ENCODE measurements at regions not wholly inside any gene's neighbourhood (a gene's known extent, or its start where the extent isn't known, plus 50 kb on each side); places are given as distances from the start of the nearest gene placed in this dataset.

GRCh38 chr11:127223633-127224032, 223.1 kb upstream of the KIRREL3 start:
- H3K9me2 ChIP-seq (replicated peaks; ENCODE audit: control insufficient read depth, low read length): no peaks in the 10 kb centered on the region
- no peaks in the 10 kb centered on the region for H4K20me1 ChIP-seq (ENCODE audit: control insufficient read depth, insufficient read depth, low read depth, low read length)
- no peaks in the 10 kb centered on the region for H3K79me2 ChIP-seq (ENCODE audit: control insufficient read depth, low read length)
- H3K9me3 ChIP-seq (ENCODE audit: control insufficient read depth, insufficient read depth, low read length): no peaks in the 10 kb centered on the region
- H3F3A ChIP-seq (ENCODE audit: control insufficient read depth, insufficient read depth): no peaks in the 10 kb centered on the region
- no peaks in the 10 kb centered on the region for H3K4me1 ChIP-seq (ENCODE audit: control insufficient read depth, low read length)
- no peak overlapping the region for H3K27ac ChIP-seq (ENCODE audit: low read depth, low read length)
- no peak overlapping the region for H3K4me2 ChIP-seq (ENCODE audit: low read length)
- H3K4me3 ChIP-seq (ENCODE audit: low read length): no peak overlapping the region
- TF ChIP-seq EZH2phosphoT487 (IDR thresholded peaks at IDR 0.05; ENCODE audit: borderline replicate concordance, low read length) (no peak), CTCF (IDR thresholded peaks at IDR 0.05; ENCODE audit: low read depth, low read length, poor library complexity, severe bottlenecking) (no peak)
- no peaks in the 10 kb centered on the region for H3K36me3 ChIP-seq (ENCODE audit: control insufficient read depth, low read length)
- no peaks in the 10 kb centered on the region for H3K27me3 ChIP-seq (ENCODE audit: control insufficient read depth, low read length)

GRCh38 chr11:127223026-127223425, 222.5 kb upstream of the KIRREL3 start:
- no peaks in the 10 kb centered on the region for H4K20me1 ChIP-seq (ENCODE audit: control insufficient read depth, insufficient read depth, low read depth, low read length)

GRCh38 chr11:127219704-127220103, 219.1 kb upstream of the KIRREL3 start:
- no peaks in the 10 kb centered on the region for H3K4me1 ChIP-seq (ENCODE audit: control insufficient read depth, low read length)
- H3F3A ChIP-seq (ENCODE audit: control insufficient read depth, insufficient read depth): no peaks in the 10 kb centered on the region
- H3K27ac ChIP-seq (ENCODE audit: low read depth, low read length): no peak overlapping the region
- H3K79me2 ChIP-seq (ENCODE audit: control insufficient read depth, low read length): no peaks in the 10 kb centered on the region
- H3K4me3 ChIP-seq (ENCODE audit: low read length): no peak overlapping the region
- no peaks in the 10 kb centered on the region for H4K20me1 ChIP-seq (ENCODE audit: control insufficient read depth, insufficient read depth, low read depth, low read length)
- no peaks in the 10 kb centered on the region for H3K27me3 ChIP-seq (ENCODE audit: control insufficient read depth, low read length)
- H3K36me3 ChIP-seq (ENCODE audit: control insufficient read depth, low read length): no peaks in the 10 kb centered on the region
- no peaks in the 10 kb centered on the region for H3K9me3 ChIP-seq (ENCODE audit: control insufficient read depth, insufficient read depth, low read length)
- no peaks in the 10 kb centered on the region for H3K9me2 ChIP-seq (replicated peaks; ENCODE audit: control insufficient read depth, low read length)
- no peak overlapping the region for H3K4me2 ChIP-seq (ENCODE audit: low read length)
- TF ChIP-seq CTCF (IDR thresholded peaks at IDR 0.05; ENCODE audit: low read depth, low read length, poor library complexity, severe bottlenecking) (no peak), EZH2phosphoT487 (IDR thresholded peaks at IDR 0.05; ENCODE audit: borderline replicate concordance, low read length) (no peak)

More at GRCh38 chr11:127223026-127223425, 222.5 kb upstream of the KIRREL3 start:
- Histone ChIP-seq H3K4me1 (ENCODE audit: control insufficient read depth, low read length) (no peaks in the 10 kb centered on the region), H3K36me3 (ENCODE audit: control insufficient read depth, low read length) (no peaks in the 10 kb centered on the region), H3K79me2 (ENCODE audit: control insufficient read depth, low read length) (no peaks in the 10 kb centered on the region), H3K9me3 (ENCODE audit: control insufficient read depth, insufficient read depth, low read length) (no peaks in the 10 kb centered on the region), H3K27me3 (ENCODE audit: control insufficient read depth, low read length) (no peaks in the 10 kb centered on the region), H3K4me3 (ENCODE audit: low read length) (no peak overlapping the region), H3F3A (ENCODE audit: control insufficient read depth, insufficient read depth) (no peaks in the 10 kb centered on the region), H3K4me2 (ENCODE audit: low read length) (no peak overlapping the region), H3K9me2 (replicated peaks; ENCODE audit: control insufficient read depth, low read length) (no peaks in the 10 kb centered on the region), H3K27ac (ENCODE audit: low read depth, low read length) (no peak overlapping the region)
- no peak for TF ChIP-seq CTCF (IDR thresholded peaks at IDR 0.05; ENCODE audit: low read depth, low read length, poor library complexity, severe bottlenecking)
- TF ChIP-seq EZH2phosphoT487 (IDR thresholded peaks at IDR 0.05; ENCODE audit: borderline replicate concordance, low read length): no peak

GRCh38 chr11:127218275-127218608, 217.7 kb upstream of the KIRREL3 start:
- Histone ChIP-seq H3K4me1 (ENCODE audit: control insufficient read depth, low read length) (no peaks in the 10 kb centered on the region), H3K9me3 (ENCODE audit: control insufficient read depth, insufficient read depth, low read length) (no peaks in the 10 kb centered on the region), H3F3A (ENCODE audit: control insufficient read depth, insufficient read depth) (no peaks in the 10 kb centered on the region), H3K9me2 (replicated peaks; ENCODE audit: control insufficient read depth, low read length) (no peaks in the 10 kb centered on the region), H3K79me2 (ENCODE audit: control insufficient read depth, low read length) (no peaks in the 10 kb centered on the region), H4K20me1 (ENCODE audit: control insufficient read depth, insufficient read depth, low read depth, low read length) (no peaks in the 10 kb centered on the region), H3K4me2 (ENCODE audit: low read length) (no peak overlapping the region), H3K4me3 (ENCODE audit: low read length) (no peak overlapping the region), H3K36me3 (ENCODE audit: control insufficient read depth, low read length) (no peaks in the 10 kb centered on the region), H3K27ac (ENCODE audit: low read depth, low read length) (no peak overlapping the region), H3K27me3 (ENCODE audit: control insufficient read depth, low read length) (no peaks in the 10 kb centered on the region)
- TF ChIP-seq CTCF (IDR thresholded peaks at IDR 0.05; ENCODE audit: low read depth, low read length, poor library complexity, severe bottlenecking): no peak
- TF ChIP-seq EZH2phosphoT487 (IDR thresholded peaks at IDR 0.05; ENCODE audit: borderline replicate concordance, low read length): no peak

Data from DOHH2 (cell line).